HepG2 (cell line): ENCODE measurements at regions not wholly inside any gene's neighbourhood (a gene's known extent, or its start where the extent isn't known, plus 50 kb on each side); places are given as distances from the start of the nearest gene placed in this dataset.

Source experiments
- HOMEZ ChIP-seq: IDR thresholded peaks from 2 replicates; pipeline ENCODE4 v1.6.1; 2016; ENCODE audit warnings: low read depth
- SOX5 ChIP-seq: IDR thresholded peaks from 2 replicates; pipeline ENCODE4 v1.6.1; 2016; ENCODE audit warnings: borderline replicate concordance
- ZBTB21 ChIP-seq: sonication (generic); formaldehyde crosslinking; IDR thresholded peaks from 2 replicates; pipeline ENCODE4 v1.4.0; 2020; ENCODE audit warnings: missing genetic modification reagents
- ZNF263 ChIP-seq: sonication (generic); formaldehyde crosslinking; IDR thresholded peaks from 2 replicates; pipeline ENCODE4 v1.4.0; 2020; ENCODE audit warnings: missing genetic modification reagents
- ZNF350 ChIP-seq: sonication (generic); formaldehyde crosslinking; IDR thresholded peaks from 2 replicates; pipeline ENCODE4 v1.4.0; 2020; ENCODE audit warnings: mild to moderate bottlenecking, low read depth, missing genetic modification reagents, borderline replicate concordance
- TF ChIP-seq, protein P1 (sequence below): fragments of 450-650 bp; IDR thresholded peaks from 2 replicates; pipeline ENCODE4 v1.6.1; 2017; ENCODE audit warnings: mild to moderate bottlenecking
- TF ChIP-seq, protein P2 (sequence below): sonication (generic); formaldehyde crosslinking; IDR thresholded peaks from 2 replicates; pipeline ENCODE4 v1.4.0; 2020; ENCODE audit warnings: missing genetic modification reagents, low read depth, mild to moderate bottlenecking, borderline replicate concordance

DNA sequence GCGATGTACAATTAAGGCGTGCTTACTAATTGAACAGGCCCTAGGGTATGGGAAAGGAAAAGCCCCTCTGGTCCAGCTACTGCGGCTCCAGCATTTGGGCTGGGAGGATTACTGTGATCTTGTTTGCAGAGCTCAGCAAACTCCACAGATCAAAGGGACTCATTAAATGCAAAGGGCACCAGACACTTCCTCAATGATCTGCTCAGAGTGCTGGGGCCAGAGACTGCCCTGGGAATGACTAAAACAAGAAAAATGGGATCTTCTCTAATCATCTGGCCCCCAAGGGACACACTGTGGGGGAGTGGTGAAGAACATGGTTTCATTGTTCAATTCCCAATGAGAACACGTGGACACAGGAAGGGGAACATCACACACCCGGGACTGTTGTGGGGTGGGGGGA, 85.0 kb downstream of the MARCHF4 start (continued):
- peak; percentile 26; the same call in 1 of the 2 replicates for TF ChIP-seq SOX5 (CRISPR knock-in tag)
- no peak for TF ChIP-seq ZBTB21 (CRISPR knock-in tag)
- 0 out of 2 replicates have a peak, but pooled peaks have one; percentile 36 for TF ChIP-seq ZNF263 (CRISPR knock-in tag)
- peak; percentile 38; the same call in 1 of the 2 replicates for TF ChIP-seq HOMEZ (CRISPR knock-in tag)
- TF ChIP-seq, protein P1, sequence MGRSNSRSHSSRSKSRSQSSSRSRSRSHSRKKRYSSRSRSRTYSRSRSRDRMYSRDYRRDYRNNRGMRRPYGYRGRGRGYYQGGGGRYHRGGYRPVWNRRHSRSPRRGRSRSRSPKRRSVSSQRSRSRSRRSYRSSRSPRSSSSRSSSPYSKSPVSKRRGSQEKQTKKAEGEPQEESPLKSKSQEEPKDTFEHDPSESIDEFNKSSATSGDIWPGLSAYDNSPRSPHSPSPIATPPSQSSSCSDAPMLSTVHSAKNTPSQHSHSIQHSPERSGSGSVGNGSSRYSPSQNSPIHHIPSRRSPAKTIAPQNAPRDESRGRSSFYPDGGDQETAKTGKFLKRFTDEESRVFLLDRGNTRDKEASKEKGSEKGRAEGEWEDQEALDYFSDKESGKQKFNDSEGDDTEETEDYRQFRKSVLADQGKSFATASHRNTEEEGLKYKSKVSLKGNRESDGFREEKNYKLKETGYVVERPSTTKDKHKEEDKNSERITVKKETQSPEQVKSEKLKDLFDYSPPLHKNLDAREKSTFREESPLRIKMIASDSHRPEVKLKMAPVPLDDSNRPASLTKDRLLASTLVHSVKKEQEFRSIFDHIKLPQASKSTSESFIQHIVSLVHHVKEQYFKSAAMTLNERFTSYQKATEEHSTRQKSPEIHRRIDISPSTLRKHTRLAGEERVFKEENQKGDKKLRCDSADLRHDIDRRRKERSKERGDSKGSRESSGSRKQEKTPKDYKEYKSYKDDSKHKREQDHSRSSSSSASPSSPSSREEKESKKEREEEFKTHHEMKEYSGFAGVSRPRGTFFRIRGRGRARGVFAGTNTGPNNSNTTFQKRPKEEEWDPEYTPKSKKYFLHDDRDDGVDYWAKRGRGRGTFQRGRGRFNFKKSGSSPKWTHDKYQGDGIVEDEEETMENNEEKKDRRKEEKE = no peak
- TF ChIP-seq ZNF350 (CRISPR knock-in tag) = no peak
- TF ChIP-seq, protein P2, sequence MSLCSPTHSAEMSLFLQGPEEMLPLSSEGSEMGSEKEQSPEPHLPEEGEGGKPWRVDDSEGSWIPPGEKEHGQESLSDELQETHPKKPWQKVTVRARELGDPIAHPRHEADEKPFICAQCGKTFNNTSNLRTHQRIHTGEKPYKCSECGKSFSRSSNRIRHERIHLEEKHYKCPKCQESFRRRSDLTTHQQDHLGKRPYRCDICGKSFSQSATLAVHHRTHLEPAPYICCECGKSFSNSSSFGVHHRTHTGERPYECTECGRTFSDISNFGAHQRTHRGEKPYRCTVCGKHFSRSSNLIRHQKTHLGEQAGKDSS (CRISPR knock-in tag) = 0 out of 2 replicates have a peak, but pooled peaks have one; percentile 26
